ENCODE measurements at regions not wholly inside any gene's neighbourhood (a gene's known extent, or its start where the extent isn't known, plus 50 kb on each side); places are given as distances from the start of the nearest gene placed in this dataset.
A peak's percentile ranks its signal among the peaks of the same experiment; 100 is the strongest.

DNA sequence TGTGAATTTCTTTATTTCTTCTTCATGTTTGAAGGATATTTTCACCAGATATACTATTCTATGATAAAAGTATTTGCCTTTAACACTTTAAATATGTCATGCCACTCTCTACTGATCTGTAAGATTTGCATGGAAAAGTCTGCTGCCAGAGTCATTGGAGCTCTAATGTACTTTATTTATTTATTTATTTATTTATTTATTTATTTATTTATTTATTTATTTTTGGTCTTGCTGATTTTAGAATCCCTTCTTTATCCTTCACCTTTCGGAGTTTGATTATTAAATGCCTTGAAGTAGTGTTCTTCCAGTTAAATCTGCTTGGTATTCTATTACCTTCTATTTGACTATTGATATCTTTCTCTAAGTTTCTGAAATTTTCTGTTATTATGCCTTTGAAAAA lies 1669.6 kb downstream of the OTOL1 start:
- Histone ChIP-seq H3K4me1 (ENCODE audit: control insufficient read depth, insufficient read depth, low read length) (no peaks in the 10 kb centered on the region), H3K4me3 (ENCODE audit: low read depth, low read length) (no peak overlapping the region), H3K36me3 (ENCODE audit: control insufficient read depth in 2 of 2, insufficient read depth in 1 of 2, low read length in 2 of 2) (no peaks in the 10 kb centered on the region), H3K9me3 (ENCODE audit: control insufficient read depth, insufficient read depth, low read depth, low read length) (no peaks in the 10 kb centered on the region), H3K27ac (ENCODE audit: extremely low read depth, low read depth, low read length) (no peak overlapping the region)
- TF ChIP-seq ZNF623 (tag by site-specific recombination; IDR thresholded peaks at IDR 0.05) (0 out of 2 replicates have a peak, but pooled peaks have one; percentile 32), ZNF394 (tag by site-specific recombination; IDR thresholded peaks at IDR 0.05; ENCODE audit: borderline replicate concordance) (peak; percentile 75; the same call in 1 of the 2 replicates), ZNF155 (tag by site-specific recombination; IDR thresholded peaks at IDR 0.05) (no peak), ZNF202 (tag by site-specific recombination; IDR thresholded peaks at IDR 0.05; ENCODE audit: borderline replicate concordance) (0 out of 2 replicates have a peak, but pooled peaks have one; percentile 35), ZNF140 (tag by site-specific recombination; IDR thresholded peaks at IDR 0.05) (peak; percentile 59; the same call in 1 of the 2 replicates), ZNF555 (tag by site-specific recombination; conservative IDR thresholded peaks at IDR 0.05) (peak; percentile 62), ZNF426 (tag by site-specific recombination; IDR thresholded peaks at IDR 0.05) (peak; percentile 68), GLIS1 (tag by site-specific recombination; IDR thresholded peaks at IDR 0.05) (no peak), ZNF37A (tag by site-specific recombination; IDR thresholded peaks at IDR 0.05) (no peak)
- TF ChIP-seq, protein P1, sequence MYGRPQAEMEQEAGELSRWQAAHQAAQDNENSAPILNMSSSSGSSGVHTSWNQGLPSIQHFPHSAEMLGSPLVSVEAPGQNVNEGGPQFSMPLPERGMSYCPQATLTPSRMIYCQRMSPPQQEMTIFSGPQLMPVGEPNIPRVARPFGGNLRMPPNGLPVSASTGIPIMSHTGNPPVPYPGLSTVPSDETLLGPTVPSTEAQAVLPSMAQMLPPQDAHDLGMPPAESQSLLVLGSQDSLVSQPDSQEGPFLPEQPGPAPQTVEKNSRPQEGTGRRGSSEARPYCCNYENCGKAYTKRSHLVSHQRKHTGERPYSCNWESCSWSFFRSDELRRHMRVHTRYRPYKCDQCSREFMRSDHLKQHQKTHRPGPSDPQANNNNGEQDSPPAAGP (tag by site-specific recombination; IDR thresholded peaks at IDR 0.05) = no peak
- TF ChIP-seq, protein P2, sequence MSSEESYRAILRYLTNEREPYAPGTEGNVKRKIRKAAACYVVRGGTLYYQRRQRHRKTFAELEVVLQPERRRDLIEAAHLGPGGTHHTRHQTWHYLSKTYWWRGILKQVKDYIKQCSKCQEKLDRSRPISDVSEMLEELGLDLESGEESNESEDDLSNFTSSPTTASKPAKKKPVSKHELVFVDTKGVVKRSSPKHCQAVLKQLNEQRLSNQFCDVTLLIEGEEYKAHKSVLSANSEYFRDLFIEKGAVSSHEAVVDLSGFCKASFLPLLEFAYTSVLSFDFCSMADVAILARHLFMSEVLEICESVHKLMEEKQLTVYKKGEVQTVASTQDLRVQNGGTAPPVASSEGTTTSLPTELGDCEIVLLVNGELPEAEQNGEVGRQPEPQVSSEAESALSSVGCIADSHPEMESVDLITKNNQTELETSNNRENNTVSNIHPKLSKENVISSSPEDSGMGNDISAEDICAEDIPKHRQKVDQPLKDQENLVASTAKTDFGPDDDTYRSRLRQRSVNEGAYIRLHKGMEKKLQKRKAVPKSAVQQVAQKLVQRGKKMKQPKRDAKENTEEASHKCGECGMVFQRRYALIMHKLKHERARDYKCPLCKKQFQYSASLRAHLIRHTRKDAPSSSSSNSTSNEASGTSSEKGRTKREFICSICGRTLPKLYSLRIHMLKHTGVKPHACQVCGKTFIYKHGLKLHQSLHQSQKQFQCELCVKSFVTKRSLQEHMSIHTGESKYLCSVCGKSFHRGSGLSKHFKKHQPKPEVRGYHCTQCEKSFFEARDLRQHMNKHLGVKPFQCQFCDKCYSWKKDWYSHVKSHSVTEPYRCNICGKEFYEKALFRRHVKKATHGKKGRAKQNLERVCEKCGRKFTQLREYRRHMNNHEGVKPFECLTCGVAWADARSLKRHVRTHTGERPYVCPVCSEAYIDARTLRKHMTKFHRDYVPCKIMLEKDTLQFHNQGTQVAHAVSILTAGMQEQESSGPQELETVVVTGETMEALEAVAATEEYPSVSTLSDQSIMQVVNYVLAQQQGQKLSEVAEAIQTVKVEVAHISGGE (tag by site-specific recombination; conservative IDR thresholded peaks at IDR 0.05; ENCODE audit: low read depth) = peak; percentile 54
- TF ChIP-seq, protein P3, sequence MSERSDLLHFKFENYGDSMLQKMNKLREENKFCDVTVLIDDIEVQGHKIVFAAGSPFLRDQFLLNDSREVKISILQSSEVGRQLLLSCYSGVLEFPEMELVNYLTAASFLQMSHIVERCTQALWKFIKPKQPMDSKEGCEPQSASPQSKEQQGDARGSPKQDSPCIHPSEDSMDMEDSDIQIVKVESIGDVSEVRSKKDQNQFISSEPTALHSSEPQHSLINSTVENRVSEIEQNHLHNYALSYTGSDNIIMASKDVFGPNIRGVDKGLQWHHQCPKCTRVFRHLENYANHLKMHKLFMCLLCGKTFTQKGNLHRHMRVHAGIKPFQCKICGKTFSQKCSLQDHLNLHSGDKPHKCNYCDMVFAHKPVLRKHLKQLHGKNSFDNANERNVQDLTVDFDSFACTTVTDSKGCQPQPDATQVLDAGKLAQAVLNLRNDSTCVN (tag by site-specific recombination; optimal IDR thresholded peaks at IDR 0.05) = no peak
- TF ChIP-seq, protein P4, sequence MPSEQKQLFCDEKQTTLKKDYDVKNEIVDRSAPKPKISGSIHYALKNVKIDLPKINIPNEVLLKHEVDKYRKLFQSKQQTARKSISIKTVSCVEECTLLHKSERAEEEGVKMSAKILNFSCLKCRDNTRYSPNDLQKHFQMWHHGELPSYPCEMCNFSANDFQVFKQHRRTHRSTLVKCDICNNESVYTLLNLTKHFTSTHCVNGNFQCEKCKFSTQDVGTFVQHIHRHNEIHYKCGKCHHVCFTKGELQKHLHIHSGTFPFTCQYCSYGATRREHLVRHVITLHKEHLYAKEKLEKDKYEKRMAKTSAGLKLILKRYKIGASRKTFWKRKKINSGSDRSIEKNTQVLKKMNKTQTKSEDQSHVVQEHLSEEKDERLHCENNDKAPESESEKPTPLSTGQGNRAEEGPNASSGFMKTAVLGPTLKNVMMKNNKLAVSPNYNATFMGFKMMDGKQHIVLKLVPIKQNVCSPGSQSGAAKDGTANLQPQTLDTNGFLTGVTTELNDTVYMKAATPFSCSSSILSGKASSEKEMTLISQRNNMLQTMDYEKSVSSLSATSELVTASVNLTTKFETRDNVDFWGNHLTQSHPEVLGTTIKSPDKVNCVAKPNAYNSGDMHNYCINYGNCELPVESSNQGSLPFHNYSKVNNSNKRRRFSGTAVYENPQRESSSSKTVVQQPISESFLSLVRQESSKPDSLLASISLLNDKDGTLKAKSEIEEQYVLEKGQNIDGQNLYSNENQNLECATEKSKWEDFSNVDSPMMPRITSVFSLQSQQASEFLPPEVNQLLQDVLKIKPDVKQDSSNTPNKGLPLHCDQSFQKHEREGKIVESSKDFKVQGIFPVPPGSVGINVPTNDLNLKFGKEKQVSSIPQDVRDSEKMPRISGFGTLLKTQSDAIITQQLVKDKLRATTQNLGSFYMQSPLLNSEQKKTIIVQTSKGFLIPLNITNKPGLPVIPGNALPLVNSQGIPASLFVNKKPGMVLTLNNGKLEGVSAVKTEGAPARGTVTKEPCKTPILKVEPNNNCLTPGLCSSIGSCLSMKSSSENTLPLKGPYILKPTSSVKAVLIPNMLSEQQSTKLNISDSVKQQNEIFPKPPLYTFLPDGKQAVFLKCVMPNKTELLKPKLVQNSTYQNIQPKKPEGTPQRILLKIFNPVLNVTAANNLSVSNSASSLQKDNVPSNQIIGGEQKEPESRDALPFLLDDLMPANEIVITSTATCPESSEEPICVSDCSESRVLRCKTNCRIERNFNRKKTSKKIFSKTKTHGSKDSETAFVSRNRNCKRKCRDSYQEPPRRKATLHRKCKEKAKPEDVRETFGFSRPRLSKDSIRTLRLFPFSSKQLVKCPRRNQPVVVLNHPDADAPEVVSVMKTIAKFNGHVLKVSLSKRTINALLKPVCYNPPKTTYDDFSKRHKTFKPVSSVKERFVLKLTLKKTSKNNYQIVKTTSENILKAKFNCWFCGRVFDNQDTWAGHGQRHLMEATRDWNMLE (tag by site-specific recombination; conservative IDR thresholded peaks at IDR 0.05; ENCODE audit: low read depth) = peak; percentile 62; the same call in 1 of the 2 replicates
- ChIA-PET POLR2A (no interaction called here), CTCF (no interaction called here)

DNA sequence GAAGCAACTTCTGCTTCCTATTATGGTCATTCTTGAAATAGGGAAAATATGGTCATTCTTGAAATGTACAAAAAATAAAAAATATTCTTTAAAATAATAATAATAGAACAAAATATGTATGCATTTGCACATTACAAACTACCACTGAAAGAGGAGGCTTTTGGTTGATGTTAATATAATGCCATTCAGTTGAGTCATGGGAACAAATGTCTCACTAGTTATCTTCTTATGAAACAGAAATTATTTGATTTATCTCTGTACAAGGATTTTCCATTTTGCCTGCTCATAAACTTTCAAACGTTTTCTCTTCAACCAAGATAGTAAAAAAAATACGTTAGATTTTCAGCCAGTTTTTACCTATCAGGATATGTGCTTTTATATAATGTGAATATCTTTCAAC lies 1662.7 kb downstream of the OTOL1 start:
- POLR2A ChIA-PET = no interaction called here
- H3K9me3 ChIP-seq (ENCODE audit: control insufficient read depth, insufficient read depth, low read depth, low read length) = no peaks in the 10 kb centered on the region
- no peak overlapping the region for H3K4me3 ChIP-seq (ENCODE audit: low read depth, low read length)
- H3K4me1 ChIP-seq (ENCODE audit: control insufficient read depth, insufficient read depth, low read length) = no peaks in the 10 kb centered on the region
- CTCF ChIA-PET = no interaction called here
- no peak overlapping the region for H3K27ac ChIP-seq (ENCODE audit: extremely low read depth, low read depth, low read length)
- TF ChIP-seq ZFP37 (tag by site-specific recombination; IDR thresholded peaks at IDR 0.05) = no peak
- TF ChIP-seq ZNF768 (tag by site-specific recombination; IDR thresholded peaks at IDR 0.05) = no peak
- no peak for TF ChIP-seq ZNF423 (tag by site-specific recombination; IDR thresholded peaks at IDR 0.05)
- no peaks in the 10 kb centered on the region for H3K36me3 ChIP-seq (ENCODE audit: control insufficient read depth in 2 of 2, insufficient read depth in 1 of 2, low read length in 2 of 2)

Measured in HEK293 (cell line).